ENCODE measurements at regions not wholly inside any gene's neighbourhood (a gene's known extent, or its start where the extent isn't known, plus 50 kb on each side); places are given as distances from the start of the nearest gene placed in this dataset.

DNA sequence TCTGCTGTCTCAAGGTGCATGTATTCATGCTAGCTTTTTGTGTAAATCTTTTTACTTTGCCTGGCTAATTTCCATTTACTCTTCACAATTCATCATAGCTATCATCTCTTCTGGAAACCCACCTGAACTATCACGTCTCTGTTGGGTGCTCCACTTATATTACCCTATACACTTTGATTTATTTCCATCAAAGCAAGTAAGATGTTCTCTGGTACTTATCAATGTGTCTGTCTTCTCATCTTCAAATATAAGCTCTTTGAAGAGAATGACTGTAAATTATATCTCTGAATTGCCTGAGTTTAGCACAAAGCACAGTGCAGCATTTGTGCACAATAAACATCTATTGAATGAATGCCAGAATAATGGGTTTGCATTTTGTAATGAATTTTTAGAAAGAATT lies 1129.7 kb downstream of the LRFN5 start:
- Mint-ChIP-seq H3K27ac (ENCODE audit: unreplicated experiment) (no peak overlapping the region), H3K4me1 (ENCODE audit: low read depth) (no peaks in the 10 kb centered on the region), H3K36me3 (ENCODE audit: low read depth) (no peaks in the 10 kb centered on the region), H3K4me3 (ENCODE audit: unreplicated experiment) (no peak overlapping the region), H3K9me3 (ENCODE audit: low read depth) (peaks cover 4% of the 10 kb centered on the region), H3K27me3 (ENCODE audit: low read depth) (no peaks in the 10 kb centered on the region)
- TF ChIP-seq, protein P1, sequence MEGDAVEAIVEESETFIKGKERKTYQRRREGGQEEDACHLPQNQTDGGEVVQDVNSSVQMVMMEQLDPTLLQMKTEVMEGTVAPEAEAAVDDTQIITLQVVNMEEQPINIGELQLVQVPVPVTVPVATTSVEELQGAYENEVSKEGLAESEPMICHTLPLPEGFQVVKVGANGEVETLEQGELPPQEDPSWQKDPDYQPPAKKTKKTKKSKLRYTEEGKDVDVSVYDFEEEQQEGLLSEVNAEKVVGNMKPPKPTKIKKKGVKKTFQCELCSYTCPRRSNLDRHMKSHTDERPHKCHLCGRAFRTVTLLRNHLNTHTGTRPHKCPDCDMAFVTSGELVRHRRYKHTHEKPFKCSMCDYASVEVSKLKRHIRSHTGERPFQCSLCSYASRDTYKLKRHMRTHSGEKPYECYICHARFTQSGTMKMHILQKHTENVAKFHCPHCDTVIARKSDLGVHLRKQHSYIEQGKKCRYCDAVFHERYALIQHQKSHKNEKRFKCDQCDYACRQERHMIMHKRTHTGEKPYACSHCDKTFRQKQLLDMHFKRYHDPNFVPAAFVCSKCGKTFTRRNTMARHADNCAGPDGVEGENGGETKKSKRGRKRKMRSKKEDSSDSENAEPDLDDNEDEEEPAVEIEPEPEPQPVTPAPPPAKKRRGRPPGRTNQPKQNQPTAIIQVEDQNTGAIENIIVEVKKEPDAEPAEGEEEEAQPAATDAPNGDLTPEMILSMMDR (IDR thresholded peaks at IDR 0.05): no peak
- no peak for DNase-seq (ENCODE audit: low spot score)

DNA sequence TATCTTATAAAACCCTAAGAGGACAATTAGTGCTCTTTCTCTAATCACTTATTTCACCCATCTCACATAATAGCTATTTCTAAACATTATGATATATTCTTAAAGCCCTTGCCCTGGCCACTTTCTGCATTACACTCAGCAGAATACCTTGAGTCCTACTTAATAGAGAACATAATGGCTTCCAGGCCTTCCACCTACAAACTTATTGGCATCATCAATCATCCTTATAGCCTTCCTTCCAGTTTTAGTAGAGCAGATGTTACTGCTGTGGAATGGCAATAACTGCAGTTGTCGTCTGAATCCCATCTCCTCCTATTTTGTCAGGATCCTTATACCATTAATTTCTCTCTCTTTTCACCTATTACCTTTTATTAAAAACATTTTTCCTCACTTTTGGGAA lies 1127.4 kb downstream of the LRFN5 start:
- Mint-ChIP-seq H3K36me3 (ENCODE audit: low read depth) (no peaks in the 10 kb centered on the region), H3K27me3 (ENCODE audit: low read depth) (no peaks in the 10 kb centered on the region), H3K27ac (ENCODE audit: unreplicated experiment) (no peak overlapping the region), H3K4me3 (ENCODE audit: unreplicated experiment) (no peak overlapping the region), H3K4me1 (ENCODE audit: low read depth) (no peaks in the 10 kb centered on the region), H3K9me3 (ENCODE audit: low read depth) (peaks cover 4% of the 10 kb centered on the region)
- DNase-seq (ENCODE audit: low spot score): no peak
- TF ChIP-seq, protein P1 (IDR thresholded peaks at IDR 0.05): no peak

DNA sequence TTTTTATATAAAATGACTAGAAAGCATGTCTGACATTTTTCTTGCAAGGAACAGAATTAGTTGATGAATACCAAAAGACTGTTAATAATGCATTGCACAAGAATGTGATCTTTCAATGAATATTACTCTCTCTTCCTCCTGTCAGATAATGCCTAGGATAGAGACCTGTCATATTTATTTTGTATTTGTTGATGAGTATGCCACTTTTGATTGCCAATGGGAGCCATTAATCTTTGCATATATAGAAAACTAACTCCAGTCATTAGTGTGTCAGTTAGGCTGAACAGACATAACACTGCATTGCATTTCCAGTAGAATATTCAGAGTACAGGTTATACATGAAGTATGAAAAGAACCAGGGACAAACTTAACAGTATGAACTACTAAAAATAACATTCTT lies 1125.3 kb downstream of the LRFN5 start:
- TF ChIP-seq, protein P1 (IDR thresholded peaks at IDR 0.05): no peak
- H3K36me3 Mint-ChIP-seq (ENCODE audit: low read depth): no peaks in the 10 kb centered on the region
- peaks cover 4% of the 10 kb centered on the region for H3K9me3 Mint-ChIP-seq (ENCODE audit: low read depth)
- H3K27me3 Mint-ChIP-seq (ENCODE audit: low read depth): no peaks in the 10 kb centered on the region
- no peaks in the 10 kb centered on the region for H3K4me1 Mint-ChIP-seq (ENCODE audit: low read depth)
- DNase-seq (ENCODE audit: low spot score): no peak
- no peak overlapping the region for H3K27ac Mint-ChIP-seq (ENCODE audit: unreplicated experiment)
- H3K4me3 Mint-ChIP-seq (ENCODE audit: unreplicated experiment): no peak overlapping the region

DNA sequence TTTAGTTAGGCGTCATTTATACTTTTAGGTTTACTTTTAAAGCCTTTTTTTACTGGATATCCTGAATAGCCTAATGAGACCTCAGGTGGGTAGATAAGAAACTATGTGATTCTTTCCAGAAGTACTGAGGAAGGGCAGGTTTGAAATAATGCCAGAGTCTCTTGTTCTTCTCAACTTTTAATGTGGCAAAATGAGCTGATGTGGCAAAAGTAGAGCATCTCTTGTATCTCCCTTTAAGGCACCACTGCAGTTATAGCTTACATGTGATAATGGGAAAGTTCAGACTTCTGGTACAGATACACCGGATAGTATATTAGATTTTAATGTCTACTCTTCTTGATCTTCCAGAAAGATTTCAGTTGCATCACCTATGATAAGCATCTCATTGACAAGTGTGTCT lies 1124.8 kb downstream of the LRFN5 start:
- Mint-ChIP-seq H3K4me3 (ENCODE audit: unreplicated experiment) (no peak overlapping the region), H3K36me3 (ENCODE audit: low read depth) (no peaks in the 10 kb centered on the region), H3K4me1 (ENCODE audit: low read depth) (no peaks in the 10 kb centered on the region), H3K9me3 (ENCODE audit: low read depth) (peaks cover 4% of the 10 kb centered on the region), H3K27ac (ENCODE audit: unreplicated experiment) (no peak overlapping the region), H3K27me3 (ENCODE audit: low read depth) (no peaks in the 10 kb centered on the region)
- TF ChIP-seq, protein P1 (IDR thresholded peaks at IDR 0.05): no peak
- DNase-seq (ENCODE audit: low spot score): no peak

DNA sequence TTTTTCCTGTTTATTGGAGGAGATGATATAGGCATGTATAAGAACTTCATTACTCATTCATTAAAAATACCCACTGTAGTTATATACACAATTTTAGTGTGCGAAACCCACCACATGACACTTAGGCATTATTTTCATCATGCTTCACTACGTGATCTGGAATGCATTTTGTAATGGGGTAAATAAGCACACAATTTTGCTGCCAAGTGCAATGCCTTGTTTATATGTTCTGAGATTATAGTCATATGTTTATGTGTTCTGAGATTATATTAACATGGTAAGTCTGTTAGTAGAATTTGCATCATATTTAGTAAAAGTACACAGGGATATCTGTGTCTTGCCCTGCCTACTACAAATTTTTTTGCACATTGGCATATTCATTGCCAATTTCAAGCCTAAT lies 1123.0 kb downstream of the LRFN5 start:
- no peak overlapping the region for H3K27ac Mint-ChIP-seq (ENCODE audit: unreplicated experiment)
- no peaks in the 10 kb centered on the region for H3K36me3 Mint-ChIP-seq (ENCODE audit: low read depth)
- H3K27me3 Mint-ChIP-seq (ENCODE audit: low read depth): no peaks in the 10 kb centered on the region
- TF ChIP-seq, protein P1 (IDR thresholded peaks at IDR 0.05): no peak
- DNase-seq (ENCODE audit: low spot score): no peak
- H3K4me3 Mint-ChIP-seq (ENCODE audit: unreplicated experiment): no peak overlapping the region
- no peaks in the 10 kb centered on the region for H3K4me1 Mint-ChIP-seq (ENCODE audit: low read depth)
- no peaks in the 10 kb centered on the region for H3K9me3 Mint-ChIP-seq (ENCODE audit: low read depth)

Measured in chondrocyte (in vitro differentiated cells).